ENCODE measurements at regions not wholly inside any gene's neighbourhood (a gene's known extent, or its start where the extent isn't known, plus 50 kb on each side); places are given as distances from the start of the nearest gene placed in this dataset.

DNA sequence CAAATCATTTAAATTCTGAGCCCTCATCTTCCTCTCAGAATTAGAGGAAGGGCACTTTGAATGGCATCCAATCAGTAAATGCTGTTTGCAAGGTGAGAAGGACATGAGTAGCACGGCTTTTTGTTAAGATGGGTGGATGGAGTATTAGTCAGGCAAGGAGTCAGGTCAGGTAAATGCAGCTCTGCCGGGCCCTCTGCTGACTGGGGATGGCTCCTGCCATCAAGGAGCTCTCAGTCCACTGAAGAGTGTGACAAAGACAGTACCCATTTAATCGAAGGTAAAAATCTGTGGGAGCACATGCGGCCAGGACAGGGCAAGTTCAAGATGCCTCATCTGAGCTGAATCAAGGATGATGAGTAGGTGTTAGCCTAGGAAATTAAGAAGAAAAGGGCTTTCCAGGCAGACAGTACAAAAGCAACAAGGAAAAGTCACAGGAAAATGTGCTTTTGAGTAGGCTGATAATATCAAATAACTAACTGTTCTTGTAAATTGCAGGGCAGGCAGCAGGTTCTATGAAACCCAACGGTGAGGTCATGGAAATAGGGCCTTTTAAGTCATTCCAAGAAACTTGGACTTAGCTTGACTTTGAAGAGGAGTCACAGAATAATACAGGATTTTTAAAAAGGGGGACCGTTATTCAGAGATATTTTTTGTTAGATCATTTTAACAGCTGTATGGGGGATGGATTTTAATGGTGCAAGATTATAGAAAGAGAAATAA lies 670.5 kb upstream of the ARGLU1 start:
- Mint-ChIP-seq H3K4me1 (no peaks in the 10 kb centered on the region), H3K4me3 (no peak overlapping the region), H3K27me3 (no peaks in the 10 kb centered on the region), H3K36me3 (no peaks in the 10 kb centered on the region), H3K27ac (peak overlapping the region in 1 of 6 donors; percentile 35), H3K9me3 (peaks cover 0 to 9% (median 0%) of the 10 kb centered on the region in 7 donors)
- ATAC-seq (ENCODE audit: low read depth in 2 of 2) (no peak), DNase-seq (no peak)

DNA sequence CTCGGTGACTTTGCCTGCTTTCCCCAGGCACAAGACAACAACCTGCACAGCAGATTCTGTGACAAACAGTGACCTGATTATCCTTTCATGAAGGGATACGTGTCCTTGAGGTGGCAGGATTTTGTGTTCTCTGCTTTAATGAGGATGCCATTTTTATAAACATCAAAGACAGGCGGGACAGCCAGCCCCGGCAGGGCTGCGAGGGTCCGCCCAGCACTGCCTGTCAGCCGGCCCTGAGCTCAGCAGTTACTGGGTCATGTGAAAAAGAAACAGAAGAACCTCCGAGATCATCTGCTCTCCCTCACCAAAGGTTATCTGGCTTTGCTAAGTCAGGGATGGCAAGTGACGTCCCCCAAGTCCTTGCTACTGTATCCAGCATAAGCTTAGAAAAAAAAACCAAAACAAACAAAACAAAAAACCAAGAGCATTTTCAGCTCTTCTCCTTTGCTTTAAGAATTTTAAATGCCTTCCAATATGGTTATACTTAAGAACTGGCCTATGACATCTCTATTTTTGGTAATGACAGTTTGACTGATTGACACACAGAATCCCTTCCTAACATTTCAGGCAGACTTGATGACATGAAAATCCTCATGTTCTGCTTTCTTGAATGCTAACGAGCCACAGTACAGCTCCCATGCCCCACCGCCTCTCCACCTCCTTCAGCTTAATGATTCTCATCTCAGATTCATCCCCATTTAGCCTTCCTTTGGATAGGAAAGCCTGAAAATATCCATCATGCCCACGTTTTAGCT lies 666.6 kb upstream of the ARGLU1 start:
- Mint-ChIP-seq H3K4me1 (no peaks in the 10 kb centered on the region), H3K4me3 (no peak overlapping the region), H3K27ac (peak overlapping the region in 1 of 6 donors; percentile 1), H3K27me3 (no peaks in the 10 kb centered on the region), H3K36me3 (no peaks in the 10 kb centered on the region), H3K9me3 (peaks cover 0 to 8% (median 0%) of the 10 kb centered on the region in 7 donors)
- ATAC-seq (ENCODE audit: low read depth in 2 of 2) (no peak), DNase-seq (no peak)

DNA sequence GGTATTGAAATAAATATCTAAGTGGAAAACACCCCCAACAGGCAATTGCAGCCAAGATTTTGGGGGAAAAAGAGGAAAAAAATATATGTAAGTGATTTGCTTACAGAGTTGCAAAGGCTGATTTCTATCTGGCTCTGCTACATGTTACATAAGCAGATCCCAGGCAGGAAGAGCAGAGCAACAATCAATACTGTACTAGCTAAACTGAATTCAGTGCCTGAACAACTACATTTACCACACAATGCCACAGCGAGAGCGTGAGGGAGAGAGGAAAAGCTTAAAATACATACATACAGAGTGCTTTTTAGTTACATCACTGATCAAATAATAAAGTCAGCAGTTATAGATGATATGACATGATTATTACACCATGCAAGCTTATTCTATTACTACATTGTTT lies 665.6 kb upstream of the ARGLU1 start:
- Mint-ChIP-seq H3K9me3 (peaks cover 0 to 8% (median 0%) of the 10 kb centered on the region in 7 donors), H3K4me1 (no peaks in the 10 kb centered on the region), H3K27ac (no peak overlapping the region), H3K36me3 (no peaks in the 10 kb centered on the region), H3K27me3 (no peaks in the 10 kb centered on the region), H3K4me3 (no peak overlapping the region)
- DNase-seq (no peak), ATAC-seq (ENCODE audit: low read depth in 2 of 2) (no peak)

DNA sequence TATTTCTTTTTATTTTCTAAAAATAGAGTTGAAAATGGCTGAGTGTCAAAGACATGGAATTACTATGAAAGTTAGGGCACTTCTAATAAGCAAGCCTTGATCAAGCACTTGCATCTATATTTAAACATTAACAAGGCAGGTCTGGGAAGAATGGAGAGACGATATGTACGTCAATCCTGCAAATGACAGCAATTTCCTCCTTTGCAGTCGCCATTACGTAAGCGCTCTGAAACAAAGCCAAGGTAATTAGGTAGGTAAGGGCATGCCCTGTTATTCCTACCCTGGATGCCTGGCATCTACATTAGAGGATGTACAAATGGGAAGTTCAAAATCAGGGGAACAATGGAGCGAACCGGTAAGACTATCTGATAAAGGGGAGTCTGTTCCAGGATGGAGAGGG lies 664.0 kb upstream of the ARGLU1 start:
- ATAC-seq (ENCODE audit: low read depth in 2 of 2) = no peak
- Mint-ChIP-seq H3K27ac (no peak overlapping the region), H3K4me3 (peak overlapping the region in 1 of 8 donors; percentile 7), H3K4me1 (no peaks in the 10 kb centered on the region), H3K36me3 (no peaks in the 10 kb centered on the region), H3K9me3 (peaks cover 0 to 8% (median 0%) of the 10 kb centered on the region in 7 donors), H3K27me3 (no peaks in the 10 kb centered on the region)
- DNase-seq = no peak

DNA sequence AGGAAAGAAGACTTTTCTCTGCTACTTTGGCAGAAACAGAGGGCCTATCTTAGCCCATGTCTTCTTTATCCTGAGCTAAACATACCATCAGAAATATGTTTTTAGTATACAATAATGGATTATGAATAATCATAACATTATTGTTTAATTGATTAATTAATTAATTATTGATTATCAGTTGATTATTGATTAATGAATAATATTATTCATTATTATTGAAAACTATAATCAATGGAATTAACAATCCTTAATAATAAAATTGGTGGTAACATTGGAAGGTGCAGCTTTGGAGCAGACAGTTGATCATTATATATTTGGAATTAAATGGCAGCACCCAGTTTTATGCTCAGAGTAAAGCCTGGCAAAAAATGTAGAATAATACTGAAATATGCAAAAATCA lies 655.9 kb upstream of the ARGLU1 start:
- Mint-ChIP-seq H3K27me3 (peaks cover 0 to 4% (median 0%) of the 10 kb centered on the region in 3 donors), H3K9me3 (peaks cover 0 to 2% (median 0%) of the 10 kb centered on the region in 7 donors), H3K27ac (no peak overlapping the region), H3K36me3 (no peaks in the 10 kb centered on the region), H3K4me3 (no peak overlapping the region), H3K4me1 (no peaks in the 10 kb centered on the region)
- DNase-seq = no peak
- no peak for ATAC-seq (ENCODE audit: low read depth in 2 of 2)

DNA sequence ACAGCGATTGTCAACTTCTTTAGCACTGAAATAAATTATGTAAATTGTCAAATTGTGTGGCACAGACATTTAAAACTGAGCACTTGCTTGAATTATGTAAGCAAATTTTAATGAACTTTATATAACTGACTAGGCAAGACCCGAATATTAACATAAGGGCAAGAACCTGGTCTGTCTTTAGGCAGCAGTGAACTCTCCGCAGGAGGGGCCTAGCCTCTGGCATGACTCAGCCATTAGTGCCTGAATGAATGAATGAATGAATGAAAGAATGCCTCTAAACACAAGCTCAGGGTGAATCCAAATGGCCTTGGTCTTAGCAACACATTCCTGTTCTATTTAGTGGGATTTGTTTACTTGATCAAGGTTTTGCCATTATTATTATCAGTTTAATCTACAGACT lies 654.7 kb upstream of the ARGLU1 start:
- no peaks in the 10 kb centered on the region for H3K4me1 Mint-ChIP-seq
- no peak overlapping the region for H3K27ac Mint-ChIP-seq
- no peak overlapping the region for H3K4me3 Mint-ChIP-seq
- no peak for DNase-seq
- ATAC-seq (ENCODE audit: low read depth in 2 of 2) = no peak
- H3K36me3 Mint-ChIP-seq = no peaks in the 10 kb centered on the region
- peaks cover 0 to 4% (median 0%) of the 10 kb centered on the region in 3 donors for H3K27me3 Mint-ChIP-seq
- H3K9me3 Mint-ChIP-seq = peaks cover 0 to 2% (median 0%) of the 10 kb centered on the region in 7 donors

DNA sequence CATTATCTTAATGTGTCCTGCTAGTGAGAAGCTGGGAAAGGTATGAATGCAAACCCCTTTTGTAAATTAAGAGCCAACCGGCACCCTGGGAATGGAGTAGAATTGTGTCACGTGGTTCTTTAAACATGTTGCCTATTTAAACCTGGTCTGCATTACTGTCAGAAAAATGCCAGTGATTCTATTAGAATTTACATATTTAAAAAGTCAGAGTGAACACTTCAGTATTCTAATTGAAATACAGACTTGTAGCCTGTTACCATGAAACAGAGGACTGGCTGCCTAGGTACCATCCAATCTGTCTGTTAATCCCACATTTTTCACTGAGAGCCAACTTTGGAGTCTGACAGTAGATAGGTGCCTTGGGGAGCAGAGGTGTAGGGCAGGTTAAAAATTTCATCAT lies 652.3 kb upstream of the ARGLU1 start:
- no peak overlapping the region for H3K4me3 Mint-ChIP-seq
- no peaks in the 10 kb centered on the region for H3K4me1 Mint-ChIP-seq
- peaks cover 0 to 4% (median 0%) of the 10 kb centered on the region in 3 donors for H3K27me3 Mint-ChIP-seq
- no peak overlapping the region for H3K27ac Mint-ChIP-seq
- no peak for ATAC-seq (ENCODE audit: low read depth in 2 of 2)
- no peaks in the 10 kb centered on the region for H3K36me3 Mint-ChIP-seq
- H3K9me3 Mint-ChIP-seq = peaks cover 0 to 3% (median 0%) of the 10 kb centered on the region in 7 donors
- DNase-seq = no peak

DNA sequence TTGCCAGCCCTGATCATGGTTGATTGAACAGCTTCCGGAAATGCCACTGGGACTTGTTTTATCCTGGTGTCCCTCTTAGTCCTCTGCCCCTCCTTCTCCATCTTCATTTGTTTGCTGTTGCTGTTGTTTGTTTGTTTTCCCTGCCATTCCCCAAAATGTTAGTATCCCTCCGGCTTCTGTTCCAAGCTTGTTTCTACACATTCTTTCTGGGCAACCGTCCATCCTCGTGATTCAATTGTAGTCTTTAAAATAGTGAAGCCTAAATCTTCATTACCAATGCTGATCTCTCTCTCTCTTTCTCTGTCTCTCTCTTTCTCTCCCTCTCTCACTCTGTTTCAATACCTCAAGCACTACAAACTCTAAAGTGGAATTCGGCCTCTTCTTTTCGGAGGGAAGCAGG lies 649.3 kb upstream of the ARGLU1 start:
- peaks cover 0 to 4% (median 0%) of the 10 kb centered on the region in 3 donors for H3K27me3 Mint-ChIP-seq
- H3K36me3 Mint-ChIP-seq = no peaks in the 10 kb centered on the region
- H3K27ac Mint-ChIP-seq = no peak overlapping the region
- no peaks in the 10 kb centered on the region for H3K4me1 Mint-ChIP-seq
- peaks cover 0 to 3% (median 0%) of the 10 kb centered on the region in 7 donors for H3K9me3 Mint-ChIP-seq
- no peak for DNase-seq
- no peak for ATAC-seq (ENCODE audit: low read depth in 2 of 2)
- no peak overlapping the region for H3K4me3 Mint-ChIP-seq

DNA sequence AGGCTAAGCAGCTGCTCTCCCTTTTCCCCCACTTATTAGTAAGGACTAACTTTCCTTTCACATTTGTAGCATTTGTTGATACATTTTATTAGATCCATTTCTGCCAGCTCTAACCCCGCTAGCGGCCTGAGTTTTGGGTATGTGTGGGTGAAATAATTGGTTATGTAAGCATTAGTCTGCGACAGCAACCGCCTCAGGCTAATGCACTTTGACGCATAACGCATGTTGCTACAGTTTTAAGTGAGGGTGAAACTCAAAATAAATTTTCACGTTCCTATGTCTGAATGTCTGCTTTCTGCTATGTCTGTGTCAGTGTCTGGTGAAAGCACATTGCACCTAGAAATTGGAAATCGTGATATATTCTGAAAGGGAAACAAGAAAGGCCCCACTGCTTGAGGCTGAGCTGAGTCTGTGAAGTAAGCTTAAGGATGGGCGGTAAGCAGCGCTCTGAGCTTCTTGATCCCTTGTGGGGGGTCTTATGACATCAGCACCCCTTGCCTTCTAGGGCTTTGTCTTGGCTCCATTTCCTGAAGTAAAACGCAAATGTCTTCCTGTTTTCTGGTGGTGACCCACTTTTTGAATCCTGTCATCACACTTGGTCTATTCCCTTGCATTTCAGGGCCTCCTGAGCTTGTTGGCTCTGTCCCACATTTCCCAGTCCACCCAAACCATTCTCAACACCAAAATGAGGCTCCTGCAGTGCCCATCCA lies 648.3 kb upstream of the ARGLU1 start:
- H3K4me1 Mint-ChIP-seq = no peaks in the 10 kb centered on the region

DNA sequence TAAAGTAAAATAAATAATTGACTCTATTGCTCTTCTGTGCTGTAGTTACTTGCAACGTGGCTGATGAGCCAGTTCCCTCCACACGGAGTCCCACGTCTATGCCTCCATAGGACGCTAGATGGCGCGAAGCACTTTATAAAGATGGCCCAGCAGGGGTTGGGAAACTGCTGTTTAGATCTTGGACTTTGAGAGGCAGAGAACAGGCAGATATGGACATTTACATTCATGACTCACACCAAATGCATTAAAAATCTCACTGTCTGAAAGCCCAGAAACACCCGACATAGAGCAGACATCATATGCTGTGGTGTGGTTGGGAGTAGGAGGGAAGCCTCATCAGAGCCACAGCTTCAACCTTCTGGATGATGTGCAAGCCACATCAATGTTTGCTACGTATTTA lies 643.1 kb upstream of the ARGLU1 start:
- no peaks in the 10 kb centered on the region for H3K9me3 Mint-ChIP-seq
- no peaks in the 10 kb centered on the region for H3K36me3 Mint-ChIP-seq
- peaks cover 0 to 8% (median 4%) of the 10 kb centered on the region in 3 donors for H3K27me3 Mint-ChIP-seq
- no peaks in the 10 kb centered on the region for H3K4me1 Mint-ChIP-seq
- no peak overlapping the region for H3K27ac Mint-ChIP-seq
- ATAC-seq (ENCODE audit: low read depth in 2 of 2) (peak in 1 of 2 donors; percentile 39), DNase-seq (peak; percentile 1)
- H3K4me3 Mint-ChIP-seq = no peak overlapping the region

More for the DNA sequence above, 648.3 kb upstream of the ARGLU1 start:
- Mint-ChIP-seq H3K4me3 (no peak overlapping the region), H3K27ac (no peak overlapping the region), H3K27me3 (peaks cover 0 to 4% (median 1%) of the 10 kb centered on the region in 3 donors), H3K9me3 (peaks cover 0 to 3% (median 0%) of the 10 kb centered on the region in 7 donors), H3K36me3 (no peaks in the 10 kb centered on the region)
- no peak for DNase-seq
- ATAC-seq (ENCODE audit: low read depth in 2 of 2) = no peak

DNA sequence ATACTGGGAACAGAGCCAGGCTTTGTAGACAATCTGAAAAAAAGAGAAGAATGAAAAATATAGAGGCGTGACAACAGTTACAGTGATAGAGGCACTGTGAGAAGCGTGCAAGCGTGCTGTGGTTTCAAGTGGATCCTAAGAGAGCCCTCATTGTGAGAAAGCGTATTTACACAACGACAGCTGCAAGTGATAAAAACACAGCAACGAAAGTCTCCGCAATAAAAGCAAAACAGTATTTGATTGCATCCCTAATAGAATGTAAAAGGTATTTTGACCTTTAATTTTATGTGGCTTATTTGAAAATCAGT lies 642.7 kb upstream of the ARGLU1 start:
- Mint-ChIP-seq H3K27ac (no peak overlapping the region), H3K4me3 (no peak overlapping the region), H3K27me3 (peaks cover 0 to 8% (median 4%) of the 10 kb centered on the region in 3 donors), H3K4me1 (no peaks in the 10 kb centered on the region), H3K36me3 (no peaks in the 10 kb centered on the region), H3K9me3 (no peaks in the 10 kb centered on the region)
- no peak for ATAC-seq (ENCODE audit: low read depth in 2 of 2)
- DNase-seq = no peak

DNA sequence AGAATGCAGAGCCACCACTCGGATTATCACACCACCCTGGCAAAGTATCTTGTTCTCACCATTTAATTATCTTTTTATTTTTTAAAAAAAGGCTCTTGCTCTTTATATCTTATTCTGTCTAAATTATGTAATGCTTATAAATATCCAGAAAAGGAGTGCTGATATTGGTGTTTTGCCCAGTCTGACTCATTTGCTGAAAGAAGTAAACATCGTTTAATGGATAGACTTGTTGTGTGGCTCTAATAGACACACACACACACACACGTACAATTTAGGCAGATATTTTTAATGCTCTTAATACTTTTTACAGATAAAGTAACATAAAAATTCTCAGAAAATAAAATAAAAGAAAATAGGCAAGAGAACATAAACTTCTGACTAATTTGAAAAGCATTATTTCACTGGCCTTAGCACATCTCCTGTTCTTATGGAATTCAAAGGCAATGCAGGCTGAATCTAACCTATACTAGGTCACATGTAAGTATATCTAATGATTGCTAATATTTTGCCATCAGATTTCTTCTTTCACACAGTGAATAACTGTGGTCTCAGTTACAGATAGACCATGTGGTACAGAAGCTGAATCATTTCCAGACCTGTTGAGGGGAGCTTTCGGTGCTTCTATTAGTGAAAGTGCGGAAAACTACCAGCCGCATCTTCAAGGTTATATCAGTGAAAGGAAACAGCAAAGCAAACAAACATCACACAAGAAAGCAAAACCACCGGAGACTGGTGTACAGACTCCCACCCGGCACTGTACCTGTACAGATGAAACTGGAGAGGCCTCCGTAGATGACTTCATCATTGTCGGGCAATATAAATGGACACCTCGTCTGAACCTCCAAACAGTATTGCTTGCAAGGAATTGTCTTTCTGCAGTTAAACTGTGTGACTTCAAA lies 642.1 kb upstream of the ARGLU1 start:
- Mint-ChIP-seq H3K36me3 (no peaks in the 10 kb centered on the region), H3K9me3 (no peaks in the 10 kb centered on the region), H3K4me3 (no peak overlapping the region), H3K27ac (no peak overlapping the region), H3K4me1 (peaks cover 0 to 4% (median 4%) of the 10 kb centered on the region in 3 donors), H3K27me3 (peaks cover 4 to 8% (median 6%) of the 10 kb centered on the region in 3 donors)
- ATAC-seq (ENCODE audit: low read depth in 2 of 2) = no peak
- DNase-seq = no peak

DNA sequence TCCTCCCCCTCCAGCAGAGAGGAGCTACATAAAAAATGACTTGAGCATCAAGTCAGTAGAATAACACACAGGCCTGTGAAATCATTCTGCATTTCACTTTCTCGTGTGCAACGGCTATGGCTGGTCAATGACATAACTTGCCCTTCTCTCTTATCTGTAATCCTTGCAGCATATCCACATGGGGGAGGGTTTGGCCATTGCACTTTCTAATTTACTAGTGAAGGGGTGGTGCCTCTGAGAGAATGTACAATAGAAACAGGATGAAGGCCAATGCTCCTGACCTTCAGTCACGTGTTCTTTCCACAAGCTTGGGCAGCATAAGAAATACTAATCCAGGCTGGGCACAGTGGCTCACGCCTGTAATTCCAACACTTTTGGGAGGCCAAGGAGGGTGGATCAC lies 641.0 kb upstream of the ARGLU1 start:
- Mint-ChIP-seq H3K27me3 (peaks cover 4 to 8% (median 8%) of the 10 kb centered on the region in 3 donors), H3K36me3 (no peaks in the 10 kb centered on the region), H3K4me1 (peaks cover 0 to 6% (median 4%) of the 10 kb centered on the region in 3 donors), H3K27ac (no peak overlapping the region), H3K9me3 (no peaks in the 10 kb centered on the region), H3K4me3 (peak overlapping the region in 1 of 8 donors; percentile 76)
- DNase-seq (no peak), ATAC-seq (ENCODE audit: low read depth in 2 of 2) (no peak)
